Transverse colon (tissue), 4 donors: ENCODE measurements at regions not wholly inside any gene's neighbourhood (a gene's known extent, or its start where the extent isn't known, plus 50 kb on each side); places are given as distances from the start of the nearest gene placed in this dataset.

ENCODE experiments used
- EP300 ChIP-seq: sonication (generic); formaldehyde crosslinking; IDR thresholded peaks from one replicate; pipeline ENCODE4 v1.6.1; 2017; ENCODE audit warnings: antibody characterized with exemption, low read depth
- POLR2AphosphoS5 ChIP-seq, 3 donors: sonication (generic); formaldehyde crosslinking; IDR thresholded peaks; one replicate each; pipeline ENCODE4 v1.6.1; 2016; ENCODE audit warnings: antibody characterized with exemption in 3 of 3
- TF ChIP-seq, protein P1 (sequence below), 5 experiments: fragments of 200-600 bp in 3 of 5; fragments of 450-650 bp in 2 of 5; sonication (generic) in 3 of 5; IDR thresholded peaks; 1 replicate in 2 of 5; 2 replicates in 3 of 5; pipeline ENCODE4 v1.5.1; 2016 to 2017; ENCODE audit warnings: antibody characterized with exemption in 5 of 5, inconsistent platforms in 3 of 5, mild to moderate bottlenecking in 2 of 5, moderate library complexity in 1 of 5

DNA sequence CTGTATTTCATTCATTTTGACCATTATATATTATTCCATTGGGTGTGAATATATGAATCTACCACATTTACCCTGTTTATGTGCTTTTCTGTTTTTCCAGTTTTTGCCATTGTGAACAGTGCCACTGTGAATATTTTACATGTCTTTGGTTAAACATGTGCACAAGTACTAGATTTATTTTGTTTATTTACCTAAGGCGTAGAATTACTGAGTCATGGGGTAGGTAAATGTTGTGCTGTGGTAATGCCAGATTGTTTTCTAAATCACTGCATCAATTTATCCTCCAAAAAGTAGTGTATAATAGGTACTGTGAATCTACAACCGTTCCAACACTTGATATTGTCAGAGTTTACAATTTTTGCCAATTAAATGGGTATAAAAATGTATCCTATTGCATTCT lies 362.1 kb upstream of the AGTR1 start:
- TF ChIP-seq, protein P1, sequence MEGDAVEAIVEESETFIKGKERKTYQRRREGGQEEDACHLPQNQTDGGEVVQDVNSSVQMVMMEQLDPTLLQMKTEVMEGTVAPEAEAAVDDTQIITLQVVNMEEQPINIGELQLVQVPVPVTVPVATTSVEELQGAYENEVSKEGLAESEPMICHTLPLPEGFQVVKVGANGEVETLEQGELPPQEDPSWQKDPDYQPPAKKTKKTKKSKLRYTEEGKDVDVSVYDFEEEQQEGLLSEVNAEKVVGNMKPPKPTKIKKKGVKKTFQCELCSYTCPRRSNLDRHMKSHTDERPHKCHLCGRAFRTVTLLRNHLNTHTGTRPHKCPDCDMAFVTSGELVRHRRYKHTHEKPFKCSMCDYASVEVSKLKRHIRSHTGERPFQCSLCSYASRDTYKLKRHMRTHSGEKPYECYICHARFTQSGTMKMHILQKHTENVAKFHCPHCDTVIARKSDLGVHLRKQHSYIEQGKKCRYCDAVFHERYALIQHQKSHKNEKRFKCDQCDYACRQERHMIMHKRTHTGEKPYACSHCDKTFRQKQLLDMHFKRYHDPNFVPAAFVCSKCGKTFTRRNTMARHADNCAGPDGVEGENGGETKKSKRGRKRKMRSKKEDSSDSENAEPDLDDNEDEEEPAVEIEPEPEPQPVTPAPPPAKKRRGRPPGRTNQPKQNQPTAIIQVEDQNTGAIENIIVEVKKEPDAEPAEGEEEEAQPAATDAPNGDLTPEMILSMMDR (IDR thresholded peaks at IDR 0.05), result no peak
- TF ChIP-seq POLR2AphosphoS5 (IDR thresholded peaks at IDR 0.05) (no peak), EP300 (no peak)
